ENCODE measurements at regions not wholly inside any gene's neighbourhood (a gene's known extent, or its start where the extent isn't known, plus 50 kb on each side); places are given as distances from the start of the nearest gene placed in this dataset.

DNA sequence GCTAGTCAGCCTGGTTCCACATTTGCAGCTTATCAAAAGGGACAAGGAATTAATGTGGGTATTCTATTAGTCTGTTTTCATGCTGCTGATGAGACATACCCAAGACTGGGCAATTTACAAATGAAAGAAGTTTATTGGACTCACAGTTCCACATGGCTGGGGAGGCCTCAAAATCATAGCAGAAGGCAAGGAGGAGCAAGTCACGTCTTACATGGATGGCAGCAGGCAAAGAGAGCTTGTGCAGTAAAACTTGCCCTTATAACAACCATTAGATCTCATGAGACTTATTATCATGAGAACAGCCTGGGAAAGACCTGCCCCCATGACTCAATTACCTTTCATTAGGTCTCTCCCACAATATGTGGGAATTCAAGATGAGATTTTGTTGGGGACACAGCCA lies 689.1 kb upstream of the MARCKS start:
- TF ChIP-seq, protein P1, sequence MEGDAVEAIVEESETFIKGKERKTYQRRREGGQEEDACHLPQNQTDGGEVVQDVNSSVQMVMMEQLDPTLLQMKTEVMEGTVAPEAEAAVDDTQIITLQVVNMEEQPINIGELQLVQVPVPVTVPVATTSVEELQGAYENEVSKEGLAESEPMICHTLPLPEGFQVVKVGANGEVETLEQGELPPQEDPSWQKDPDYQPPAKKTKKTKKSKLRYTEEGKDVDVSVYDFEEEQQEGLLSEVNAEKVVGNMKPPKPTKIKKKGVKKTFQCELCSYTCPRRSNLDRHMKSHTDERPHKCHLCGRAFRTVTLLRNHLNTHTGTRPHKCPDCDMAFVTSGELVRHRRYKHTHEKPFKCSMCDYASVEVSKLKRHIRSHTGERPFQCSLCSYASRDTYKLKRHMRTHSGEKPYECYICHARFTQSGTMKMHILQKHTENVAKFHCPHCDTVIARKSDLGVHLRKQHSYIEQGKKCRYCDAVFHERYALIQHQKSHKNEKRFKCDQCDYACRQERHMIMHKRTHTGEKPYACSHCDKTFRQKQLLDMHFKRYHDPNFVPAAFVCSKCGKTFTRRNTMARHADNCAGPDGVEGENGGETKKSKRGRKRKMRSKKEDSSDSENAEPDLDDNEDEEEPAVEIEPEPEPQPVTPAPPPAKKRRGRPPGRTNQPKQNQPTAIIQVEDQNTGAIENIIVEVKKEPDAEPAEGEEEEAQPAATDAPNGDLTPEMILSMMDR (IDR thresholded peaks at IDR 0.05) = no peak
- no peak for TF ChIP-seq POLR2A (IDR thresholded peaks at IDR 0.05)
